ENCODE measurements at regions not wholly inside any gene's neighbourhood (a gene's known extent, or its start where the extent isn't known, plus 50 kb on each side); places are given as distances from the start of the nearest gene placed in this dataset.

DNA sequence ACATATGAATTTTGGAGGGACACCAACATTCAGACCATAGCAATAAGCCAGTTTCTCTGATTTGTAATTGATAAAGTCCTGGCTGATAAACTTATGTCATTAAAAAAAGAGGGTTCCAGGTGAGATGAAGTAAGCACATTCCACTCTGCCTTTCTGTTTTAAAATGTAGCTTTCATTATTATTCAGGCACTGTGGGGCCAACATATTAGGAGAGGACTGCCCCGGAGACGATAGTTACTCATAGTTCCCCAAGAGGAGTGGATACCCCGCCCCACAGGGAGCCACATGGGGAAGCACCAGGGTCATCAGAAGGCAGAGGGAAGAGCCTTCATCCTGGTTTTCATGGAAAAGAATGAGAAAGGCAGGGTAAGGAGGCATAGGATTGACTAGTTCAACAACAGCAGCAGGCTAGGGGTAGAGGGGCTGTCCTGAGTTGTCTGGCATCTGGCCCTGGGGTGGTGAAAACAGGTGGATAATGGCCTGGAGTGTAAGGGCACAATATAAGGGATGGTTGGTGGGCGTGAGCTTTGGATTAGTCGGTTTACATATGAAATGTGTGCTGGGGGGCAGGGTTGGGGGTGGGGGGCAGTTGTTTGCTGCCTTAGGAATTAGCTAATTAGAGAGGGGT lies 78.7 kb upstream of the PROK2 start:
- DNase-seq (ENCODE audit: insufficient read length, low spot score) = no peak
- no peak for FAIRE-seq
- no peak for TF ChIP-seq TAF1 (IDR thresholded peaks at IDR 0.05; ENCODE audit: low read depth, low read length)
- TF ChIP-seq PAX5 (IDR thresholded peaks at IDR 0.05; ENCODE audit: insufficient read depth, low read length, severe bottlenecking) = no peak
- no peak for TF ChIP-seq SPI1 (IDR thresholded peaks at IDR 0.05; ENCODE audit: low read depth, low read length)

DNA sequence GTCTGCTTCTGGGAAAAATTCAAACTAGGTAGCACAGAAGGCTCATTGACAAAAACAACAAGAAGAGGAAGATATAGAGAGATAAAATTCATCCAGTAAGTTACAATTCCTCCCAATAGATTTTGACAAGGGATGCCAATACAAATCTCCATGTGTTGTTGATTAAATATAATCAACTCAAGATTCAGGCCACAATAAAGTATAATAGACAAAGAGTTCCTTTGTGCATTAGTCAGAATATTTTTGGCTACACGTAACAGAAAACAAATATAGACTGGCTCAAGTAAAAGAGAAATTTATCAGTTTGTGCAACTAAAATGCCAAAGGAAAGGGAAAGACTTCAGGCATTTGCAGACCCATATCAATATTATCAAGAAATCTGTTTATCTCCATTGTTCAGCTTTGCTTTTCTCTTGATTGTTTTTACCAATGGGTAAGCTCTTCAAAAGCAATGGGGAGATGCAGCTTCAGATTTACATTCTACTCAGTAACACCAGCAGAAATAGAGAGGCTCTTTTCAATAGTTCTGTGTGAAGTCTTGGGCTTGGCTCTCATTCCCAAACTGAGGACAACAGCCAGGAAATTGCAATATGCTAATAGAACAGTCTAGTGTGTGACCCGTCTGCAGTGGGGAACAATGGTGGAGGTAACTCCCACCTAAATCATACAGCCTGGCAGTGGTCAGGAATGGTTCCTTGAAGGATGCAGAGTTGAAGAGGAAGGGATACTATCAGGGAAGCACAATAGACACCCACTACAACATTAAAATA lies 77.6 kb upstream of the PROK2 start:
- DNase-seq (ENCODE audit: insufficient read length, low spot score) (no peak), FAIRE-seq (no peak)
- no peak for TF ChIP-seq PAX5 (IDR thresholded peaks at IDR 0.05; ENCODE audit: insufficient read depth, low read length, severe bottlenecking)
- no peak for TF ChIP-seq POLR2AphosphoS5 (IDR thresholded peaks at IDR 0.05; ENCODE audit: low read depth, low read length)
- TF ChIP-seq TAF1 (IDR thresholded peaks at IDR 0.05; ENCODE audit: low read depth, low read length) = no peak
- no peak for TF ChIP-seq POLR2A (IDR thresholded peaks at IDR 0.05; ENCODE audit: low read depth, low read length)
- TF ChIP-seq POU2F2 (IDR thresholded peaks at IDR 0.05; ENCODE audit: low read depth, low read length) = no peak
- TF ChIP-seq SPI1 (IDR thresholded peaks at IDR 0.05; ENCODE audit: low read depth, low read length) = no peak

DNA sequence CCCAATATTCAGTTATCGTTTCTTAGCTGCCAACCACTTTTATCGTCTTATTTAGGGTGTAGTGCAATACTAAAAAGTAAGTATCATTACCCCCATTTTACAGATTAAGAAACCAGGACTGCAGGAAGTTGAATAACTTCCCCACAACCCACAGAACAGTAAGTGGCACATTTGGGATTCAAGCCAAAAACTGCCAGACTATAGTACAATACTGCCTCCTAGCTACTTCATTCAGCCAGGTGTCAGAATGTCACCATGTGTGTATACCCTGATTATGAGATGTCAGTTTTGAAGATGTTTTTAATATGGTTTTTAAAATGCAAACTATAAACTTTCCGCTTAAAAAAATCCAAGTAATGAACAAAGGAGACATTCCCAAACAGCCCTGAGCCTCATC lies 74.2 kb upstream of the PROK2 start:
- DNase-seq (ENCODE audit: insufficient read length, low spot score) = no peak
- TF ChIP-seq SPI1 (IDR thresholded peaks at IDR 0.05; ENCODE audit: low read depth, low read length) (no peak), POLR2A (IDR thresholded peaks at IDR 0.05; ENCODE audit: low read depth, low read length) (no peak), TAF1 (IDR thresholded peaks at IDR 0.05; ENCODE audit: low read depth, low read length) (no peak)
- no peak for FAIRE-seq

DNA sequence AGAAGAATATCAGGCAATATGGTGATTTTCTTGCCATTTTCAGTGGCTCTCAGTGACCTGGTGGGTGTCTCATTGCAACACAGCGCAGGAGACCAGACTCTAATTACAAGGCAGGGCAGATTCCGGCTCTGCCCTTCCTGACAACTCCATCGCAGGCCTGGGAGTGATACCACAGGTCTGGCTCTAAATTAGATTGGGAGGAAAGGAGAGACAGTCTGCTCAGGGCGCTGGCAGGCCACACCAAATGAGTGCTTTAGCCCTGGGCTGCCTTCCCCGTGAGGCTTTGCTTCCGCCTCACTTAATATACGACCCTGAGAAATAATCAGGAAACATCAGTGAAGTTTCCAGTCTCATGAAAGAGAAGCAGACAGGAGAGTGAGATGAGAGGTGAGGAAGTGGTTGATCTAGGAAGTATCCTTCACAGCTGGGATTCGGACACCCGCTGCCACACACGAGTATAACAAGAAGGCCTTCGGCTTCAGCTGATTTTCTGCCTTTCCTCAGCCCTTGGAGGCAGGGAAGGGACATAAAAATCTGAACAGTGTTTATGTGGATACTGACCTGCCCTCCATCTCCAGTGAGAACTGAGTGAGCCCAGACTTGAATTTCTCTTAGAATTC lies 73.7 kb upstream of the PROK2 start:
- no peak for TF ChIP-seq SPI1 (IDR thresholded peaks at IDR 0.05; ENCODE audit: low read depth, low read length)
- no peak for TF ChIP-seq PAX5 (IDR thresholded peaks at IDR 0.05; ENCODE audit: insufficient read depth, low read length, severe bottlenecking)
- no peak for TF ChIP-seq POLR2AphosphoS5 (IDR thresholded peaks at IDR 0.05; ENCODE audit: low read depth, low read length)
- no peak for TF ChIP-seq POU2F2 (IDR thresholded peaks at IDR 0.05; ENCODE audit: low read depth, low read length)
- no peak for TF ChIP-seq TAF1 (IDR thresholded peaks at IDR 0.05; ENCODE audit: low read depth, low read length)
- TF ChIP-seq POLR2A (IDR thresholded peaks at IDR 0.05; ENCODE audit: low read depth, low read length) = no peak
- no peak for DNase-seq (ENCODE audit: insufficient read length, low spot score)
- FAIRE-seq = no peak

DNA sequence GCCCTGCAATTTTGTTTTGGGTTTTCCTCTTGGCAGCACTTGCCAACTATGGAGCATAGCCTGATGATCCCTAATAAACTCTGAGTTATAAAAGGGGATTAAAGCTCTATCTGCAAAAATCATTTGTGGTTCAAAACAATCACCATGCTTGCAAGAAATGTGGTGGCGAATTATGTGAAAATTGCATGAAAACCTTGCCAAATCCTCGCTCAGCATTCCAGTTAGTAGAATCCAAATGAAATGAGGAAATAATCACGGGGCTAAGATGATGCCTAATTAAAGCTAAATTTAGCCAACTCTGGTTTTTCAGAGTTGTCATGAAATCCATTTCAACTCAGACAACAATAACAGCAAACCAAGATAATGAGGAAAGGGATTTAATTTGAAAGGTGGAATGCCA lies 73.0 kb upstream of the PROK2 start:
- DNase-seq (ENCODE audit: insufficient read length, low spot score) (no peak), FAIRE-seq (no peak)
- no peak for TF ChIP-seq SPI1 (IDR thresholded peaks at IDR 0.05; ENCODE audit: low read depth, low read length)
- TF ChIP-seq TAF1 (IDR thresholded peaks at IDR 0.05; ENCODE audit: low read depth, low read length) = no peak
- TF ChIP-seq POLR2A (IDR thresholded peaks at IDR 0.05; ENCODE audit: low read depth, low read length) = no peak
- no peak for TF ChIP-seq POU2F2 (IDR thresholded peaks at IDR 0.05; ENCODE audit: low read depth, low read length)
- TF ChIP-seq PAX5 (IDR thresholded peaks at IDR 0.05; ENCODE audit: insufficient read depth, low read length, severe bottlenecking) = no peak
- TF ChIP-seq POLR2AphosphoS5 (IDR thresholded peaks at IDR 0.05; ENCODE audit: low read depth, low read length) = no peak

DNA sequence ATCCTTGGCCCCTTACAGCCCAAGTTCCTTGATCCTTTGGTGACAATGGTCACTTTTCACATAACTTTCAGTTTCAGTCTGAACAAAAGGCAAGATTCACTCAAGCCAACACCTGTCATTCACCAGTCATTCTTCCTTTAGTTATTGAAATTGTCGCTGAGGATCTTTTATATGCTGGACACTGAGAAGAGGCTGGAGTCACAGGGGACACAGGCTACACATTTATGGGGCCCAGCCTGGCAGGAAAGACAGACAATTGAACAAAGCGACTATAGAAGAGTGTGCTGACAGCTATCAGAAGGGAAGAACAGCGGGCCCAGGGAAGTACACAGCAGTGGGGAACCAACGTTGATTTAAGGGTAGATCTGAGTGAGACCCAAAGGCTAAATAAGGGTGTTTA lies 69.8 kb upstream of the PROK2 start:
- no peak for DNase-seq (ENCODE audit: insufficient read length, low spot score)
- no peak for FAIRE-seq
- TF ChIP-seq SPI1 (IDR thresholded peaks at IDR 0.05; ENCODE audit: low read depth, low read length) (no peak), POLR2AphosphoS5 (IDR thresholded peaks at IDR 0.05; ENCODE audit: low read depth, low read length) (no peak), TAF1 (IDR thresholded peaks at IDR 0.05; ENCODE audit: low read depth, low read length) (no peak), PAX5 (IDR thresholded peaks at IDR 0.05; ENCODE audit: insufficient read depth, low read length, severe bottlenecking) (no peak), POU2F2 (IDR thresholded peaks at IDR 0.05; ENCODE audit: low read depth, low read length) (no peak), POLR2A (IDR thresholded peaks at IDR 0.05; ENCODE audit: low read depth, low read length) (no peak)

DNA sequence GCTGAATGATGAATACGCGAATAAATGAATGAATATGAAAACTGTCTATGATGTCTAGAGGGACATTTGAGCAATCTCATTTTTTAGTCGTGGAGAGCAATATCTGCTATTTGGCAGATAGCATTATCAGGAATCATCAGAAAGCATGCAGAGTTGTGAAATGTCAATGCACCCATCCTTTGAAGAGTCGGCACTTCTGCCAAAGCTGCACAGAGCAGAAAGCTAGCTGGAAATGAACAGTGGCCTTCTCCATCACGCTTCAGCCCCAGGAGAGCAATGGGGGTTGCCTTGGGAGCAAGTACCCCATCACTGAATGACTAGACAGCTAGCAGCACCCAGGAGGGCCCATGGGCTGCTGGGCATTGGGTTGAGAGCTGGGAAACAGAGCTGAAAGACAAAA lies 69.1 kb upstream of the PROK2 start:
- TF ChIP-seq SPI1 (IDR thresholded peaks at IDR 0.05; ENCODE audit: low read depth, low read length) (no peak), POU2F2 (IDR thresholded peaks at IDR 0.05; ENCODE audit: low read depth, low read length) (no peak), POLR2AphosphoS5 (IDR thresholded peaks at IDR 0.05; ENCODE audit: low read depth, low read length) (no peak), PAX5 (IDR thresholded peaks at IDR 0.05; ENCODE audit: insufficient read depth, low read length, severe bottlenecking) (no peak), TAF1 (IDR thresholded peaks at IDR 0.05; ENCODE audit: low read depth, low read length) (no peak), POLR2A (IDR thresholded peaks at IDR 0.05; ENCODE audit: low read depth, low read length) (no peak)
- DNase-seq (ENCODE audit: insufficient read length, low spot score) = no peak
- FAIRE-seq = no peak

DNA sequence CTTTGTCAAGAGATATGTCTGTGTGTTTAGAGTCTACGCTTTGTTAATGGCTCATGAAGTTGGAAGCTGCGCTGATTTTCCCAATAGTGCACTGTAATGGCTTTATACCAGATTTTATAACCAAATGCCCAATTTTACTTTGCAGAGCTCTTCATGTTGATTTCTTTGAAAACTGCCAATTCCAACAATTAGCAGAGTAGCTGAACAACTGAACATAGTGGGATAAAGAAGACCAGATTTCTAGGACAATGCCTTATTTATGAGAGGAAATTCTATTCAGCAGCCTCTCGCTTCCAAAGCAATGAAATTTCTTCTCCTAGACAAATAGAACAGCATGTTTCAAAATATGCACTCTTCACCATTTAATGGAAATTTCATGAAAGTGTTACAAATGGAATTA lies 66.9 kb upstream of the PROK2 start:
- DNase-seq (ENCODE audit: insufficient read length, low spot score) = no peak
- FAIRE-seq = no peak
- TF ChIP-seq SPI1 (IDR thresholded peaks at IDR 0.05; ENCODE audit: low read depth, low read length) (no peak), POLR2AphosphoS5 (IDR thresholded peaks at IDR 0.05; ENCODE audit: low read depth, low read length) (no peak), POU2F2 (IDR thresholded peaks at IDR 0.05; ENCODE audit: low read depth, low read length) (no peak), POLR2A (IDR thresholded peaks at IDR 0.05; ENCODE audit: low read depth, low read length) (no peak), TAF1 (IDR thresholded peaks at IDR 0.05; ENCODE audit: low read depth, low read length) (no peak), PAX5 (IDR thresholded peaks at IDR 0.05; ENCODE audit: insufficient read depth, low read length, severe bottlenecking) (no peak)

DNA sequence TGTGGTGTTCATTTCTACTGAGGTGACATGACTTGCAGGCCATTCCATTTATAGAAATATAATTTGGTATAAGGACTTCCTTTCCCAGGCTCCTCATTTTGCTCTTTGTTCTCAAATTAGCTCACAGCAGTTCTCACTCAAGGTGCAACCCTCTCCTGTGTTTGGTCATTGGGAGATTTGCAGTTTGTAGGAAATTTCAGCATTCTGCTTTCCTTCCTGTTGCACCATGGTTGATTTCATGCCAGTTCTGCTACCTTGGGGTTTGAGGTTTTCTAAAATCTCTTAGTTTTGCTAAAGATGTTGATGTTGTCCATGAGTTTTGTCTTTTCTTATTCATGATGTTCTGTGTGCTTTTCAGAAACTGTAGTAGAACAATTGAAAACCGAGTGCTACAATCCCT lies 65.7 kb upstream of the PROK2 start:
- FAIRE-seq (no peak), DNase-seq (ENCODE audit: insufficient read length, low spot score) (no peak)
- TF ChIP-seq POU2F2 (IDR thresholded peaks at IDR 0.05; ENCODE audit: low read depth, low read length) (no peak), POLR2A (IDR thresholded peaks at IDR 0.05; ENCODE audit: low read depth, low read length) (no peak), SPI1 (IDR thresholded peaks at IDR 0.05; ENCODE audit: low read depth, low read length) (no peak), TAF1 (IDR thresholded peaks at IDR 0.05; ENCODE audit: low read depth, low read length) (no peak), PAX5 (IDR thresholded peaks at IDR 0.05; ENCODE audit: insufficient read depth, low read length, severe bottlenecking) (no peak), POLR2AphosphoS5 (IDR thresholded peaks at IDR 0.05; ENCODE audit: low read depth, low read length) (no peak)

Measured in GM12891 (cell line).